ENCODE measurements at regions not wholly inside any gene's neighbourhood (a gene's known extent, or its start where the extent isn't known, plus 50 kb on each side); places are given as distances from the start of the nearest gene placed in this dataset.

DNA sequence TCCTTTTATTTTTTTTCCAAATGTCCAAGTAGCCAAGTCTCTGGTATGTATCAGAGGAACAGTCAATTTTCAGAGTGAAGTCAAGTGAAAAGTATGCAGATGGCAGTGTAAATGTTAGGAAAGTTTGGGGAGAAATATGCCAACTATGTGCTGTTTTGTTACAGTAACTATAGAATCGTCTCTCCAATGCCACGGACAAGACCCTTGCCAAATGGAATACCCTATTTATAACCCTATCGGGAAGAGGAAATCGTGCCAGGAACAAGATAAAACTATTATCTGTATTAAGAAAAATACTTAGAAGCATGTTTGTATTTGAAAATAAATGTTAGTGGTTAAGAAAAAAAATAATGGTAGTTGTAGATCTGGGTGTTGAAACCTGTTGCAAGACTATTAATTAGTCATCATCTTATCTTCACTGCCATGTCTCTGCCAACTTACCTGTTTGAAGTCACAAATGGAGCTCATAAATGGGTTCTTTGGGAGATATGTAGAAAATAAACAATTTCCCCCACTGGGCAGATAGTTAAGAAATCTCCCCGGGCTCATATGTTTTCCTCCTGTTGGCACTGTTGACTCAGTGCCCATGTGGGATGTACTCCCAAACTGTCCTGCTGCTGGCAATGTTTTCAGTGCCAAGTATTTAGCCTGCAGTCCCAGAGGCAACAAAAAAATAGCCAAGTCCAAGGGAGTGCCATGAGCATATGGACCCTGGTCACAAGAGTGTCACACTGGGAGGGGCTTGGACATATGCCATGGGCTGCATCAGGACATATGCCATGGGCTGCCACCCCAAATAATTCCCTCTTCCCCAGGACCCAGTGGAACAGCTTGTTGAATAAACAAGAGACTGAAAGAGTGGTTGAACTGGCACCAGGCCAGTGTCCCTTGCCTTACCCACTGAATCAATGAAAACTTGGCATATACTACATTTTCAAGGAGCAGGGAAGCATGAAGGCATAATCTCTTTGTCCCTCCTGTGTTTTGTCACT is 366.9 kb downstream of the OSR1 start:
- no peak overlapping the region for H3K4me3 ChIP-seq
- no peaks in the 10 kb centered on the region for H3K9me3 ChIP-seq
- peaks cover 0 to 13% (median 2%) of the 10 kb centered on the region in 4 donors for H3K4me1 ChIP-seq
- H3K36me3 ChIP-seq, result no peaks in the 10 kb centered on the region
- WGBS (ENCODE audit: insufficient coverage, low coverage, low lambda C conversion rate, missing lambda C conversion rate), result 27% methylated on average over 5 of the region's 5 CpGs
- no peaks in the 10 kb centered on the region for H3K27me3 ChIP-seq
- TF ChIP-seq, protein P1, sequence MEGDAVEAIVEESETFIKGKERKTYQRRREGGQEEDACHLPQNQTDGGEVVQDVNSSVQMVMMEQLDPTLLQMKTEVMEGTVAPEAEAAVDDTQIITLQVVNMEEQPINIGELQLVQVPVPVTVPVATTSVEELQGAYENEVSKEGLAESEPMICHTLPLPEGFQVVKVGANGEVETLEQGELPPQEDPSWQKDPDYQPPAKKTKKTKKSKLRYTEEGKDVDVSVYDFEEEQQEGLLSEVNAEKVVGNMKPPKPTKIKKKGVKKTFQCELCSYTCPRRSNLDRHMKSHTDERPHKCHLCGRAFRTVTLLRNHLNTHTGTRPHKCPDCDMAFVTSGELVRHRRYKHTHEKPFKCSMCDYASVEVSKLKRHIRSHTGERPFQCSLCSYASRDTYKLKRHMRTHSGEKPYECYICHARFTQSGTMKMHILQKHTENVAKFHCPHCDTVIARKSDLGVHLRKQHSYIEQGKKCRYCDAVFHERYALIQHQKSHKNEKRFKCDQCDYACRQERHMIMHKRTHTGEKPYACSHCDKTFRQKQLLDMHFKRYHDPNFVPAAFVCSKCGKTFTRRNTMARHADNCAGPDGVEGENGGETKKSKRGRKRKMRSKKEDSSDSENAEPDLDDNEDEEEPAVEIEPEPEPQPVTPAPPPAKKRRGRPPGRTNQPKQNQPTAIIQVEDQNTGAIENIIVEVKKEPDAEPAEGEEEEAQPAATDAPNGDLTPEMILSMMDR (IDR thresholded peaks at IDR 0.05), result no peak
- no peak for TF ChIP-seq POLR2A (IDR thresholded peaks at IDR 0.05)
- peak; percentile 90 to 97 (median 94) for ATAC-seq
- H3K27ac ChIP-seq, result peak overlapping the region in 2 of 3 donors; percentile 52 to 54
- DNase-seq, result peak; percentile 81 to 95 (median 87)
- intact Hi-C loops (cut with DNase I), result no loop called here

DNA sequence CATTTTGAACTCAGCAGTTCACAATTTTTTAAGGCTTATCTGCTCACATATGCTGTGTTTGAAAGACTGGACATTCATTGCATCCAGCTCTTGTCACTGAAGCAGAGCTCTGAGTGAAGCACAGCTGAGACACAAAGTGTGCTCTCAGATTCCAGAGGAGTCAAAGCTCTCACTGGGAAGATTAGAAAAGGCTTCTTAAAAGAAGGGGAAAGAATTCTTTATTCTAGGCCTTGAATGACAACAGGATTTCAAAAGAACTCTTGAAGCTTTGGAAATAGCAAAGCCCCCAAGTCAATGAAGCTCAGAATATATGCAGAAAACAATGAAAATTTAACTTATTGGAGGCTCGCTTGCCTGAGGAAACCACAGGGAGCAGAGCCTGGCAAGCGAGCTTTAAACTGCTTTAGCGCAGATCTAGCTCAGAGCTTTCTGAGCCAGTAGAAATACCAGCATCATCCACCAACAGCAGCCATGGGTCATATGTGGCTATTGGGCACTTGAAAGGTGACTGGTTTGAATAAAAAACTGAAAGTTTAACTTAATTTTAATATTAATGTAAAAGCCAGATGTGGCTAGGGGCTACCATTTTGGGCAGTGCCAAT is 369.7 kb downstream of the OSR1 start:
- no peak for ATAC-seq
- no peaks in the 10 kb centered on the region for H3K9me3 ChIP-seq
- no peak overlapping the region for H3K4me3 ChIP-seq
- intact Hi-C loops (cut with DNase I), result no loop called here
- TF ChIP-seq, protein P1 (IDR thresholded peaks at IDR 0.05), result no peak
- TF ChIP-seq POLR2A (IDR thresholded peaks at IDR 0.05), result no peak
- H3K4me1 ChIP-seq, result peaks cover 0 to 13% (median 2%) of the 10 kb centered on the region in 4 donors
- H3K27me3 ChIP-seq, result no peaks in the 10 kb centered on the region
- DNase-seq, result no peak
- H3K27ac ChIP-seq, result no peak overlapping the region
- WGBS (ENCODE audit: insufficient coverage, low coverage, low lambda C conversion rate, missing lambda C conversion rate), result 91% methylated on average over 3 of the region's 3 CpGs
- H3K36me3 ChIP-seq, result no peaks in the 10 kb centered on the region

GRCh38 chr2:18987592-18988073 is 370.8 kb downstream of the OSR1 start:
- Histone ChIP-seq H3K4me1 (peaks cover 0 to 13% (median 2%) of the 10 kb centered on the region in 4 donors), H3K4me3 (no peak overlapping the region), H3K9me3 (no peaks in the 10 kb centered on the region), H3K27ac (no peak overlapping the region), H3K27me3 (no peaks in the 10 kb centered on the region), H3K36me3 (no peaks in the 10 kb centered on the region)
- peak in 2 of 3 donors; percentile 62 to 78 for DNase-seq
- intact Hi-C loops (cut with DNase I), result no loop called here
- 33% methylated on average over 4 of the region's 4 CpGs for WGBS (ENCODE audit: insufficient coverage, low coverage, low lambda C conversion rate, missing lambda C conversion rate)
- TF ChIP-seq POLR2A (IDR thresholded peaks at IDR 0.05), result no peak
- TF ChIP-seq, protein P1 (IDR thresholded peaks at IDR 0.05), result peak in 3 of 4 donors; percentile 25 to 43 (median 39)
- peak in 2 of 4 donors; percentile 13 to 34 for ATAC-seq

DNA sequence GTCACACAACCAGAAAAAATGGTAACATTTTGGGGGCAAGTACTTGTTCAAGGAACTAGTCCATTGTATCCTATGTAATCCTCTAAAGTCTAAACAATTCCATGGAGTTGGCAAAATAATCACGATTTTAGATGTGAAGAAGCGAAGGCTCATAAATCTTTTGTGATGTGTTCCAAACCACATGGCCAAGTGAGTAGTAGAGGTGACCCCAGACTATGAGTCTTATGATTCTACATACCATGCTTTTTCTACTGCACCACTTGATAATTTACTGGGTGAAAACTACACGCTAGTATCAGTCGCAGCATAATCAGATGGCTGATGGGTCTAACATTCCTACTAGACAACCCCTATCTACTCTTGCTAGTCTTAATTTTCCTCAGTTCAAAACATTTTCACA is 371.4 kb downstream of the OSR1 start:
- TF ChIP-seq POLR2A (IDR thresholded peaks at IDR 0.05), result no peak
- TF ChIP-seq, protein P1 (IDR thresholded peaks at IDR 0.05), result no peak
- H3K4me3 ChIP-seq, result no peak overlapping the region
- DNase-seq (no peak), ATAC-seq (no peak)
- no peaks in the 10 kb centered on the region for H3K9me3 ChIP-seq
- H3K27ac ChIP-seq, result no peak overlapping the region
- 91% methylated on average over 4 of the region's 4 CpGs for WGBS (ENCODE audit: insufficient coverage, low coverage, low lambda C conversion rate, missing lambda C conversion rate)
- no peaks in the 10 kb centered on the region for H3K27me3 ChIP-seq
- peaks cover 0 to 10% (median under 1%) of the 10 kb centered on the region in 4 donors for H3K4me1 ChIP-seq
- no peaks in the 10 kb centered on the region for H3K36me3 ChIP-seq
- intact Hi-C loops (cut with DNase I), result no loop called here
